Esophagus squamous epithelium (tissue), 5 donors: ENCODE measurements at regions not wholly inside any gene's neighbourhood (a gene's known extent, or its start where the extent isn't known, plus 50 kb on each side); places are given as distances from the start of the nearest gene placed in this dataset.
"Not testable (repeated sequence)": the region's sequence is repeated elsewhere in the genome, so short reads cannot be mapped to it uniquely, and the experiment has no call there.

Experiments
- DNase-seq: peaks from one replicate; lab custom pipeline; 2025; lab: John Stamatoyannopoulos, UW
- H3K27ac ChIP-seq, 4 donors: fragments of 200-600 bp; sonication (generic); one replicate each; pipeline ENCODE4 v1.5.1; 2016 to 2019; ENCODE audit warnings: mild to moderate bottlenecking in 1 of 4
- H3K27me3 ChIP-seq, 4 donors: fragments of 200-600 bp; sonication (generic); 1 replicate in 3 of 4; 2 replicates in 1 of 4; pipeline versions ENCODE4 v1.5.1 to v1.6.0; 2017 to 2021; ENCODE audit warnings: antibody characterized with exemption in 1 of 4
- H3K36me3 ChIP-seq, 3 donors: fragments of 200-600 bp; sonication (generic); one replicate each; pipeline ENCODE4 v1.5.1; 2016 to 2019
- H3K4me1 ChIP-seq, 3 donors: fragments of 200-600 bp; sonication (generic); one replicate each; pipeline ENCODE4 v1.5.1; 2017 to 2019
- H3K4me3 ChIP-seq, 4 donors: fragments of 200-600 bp; sonication (generic); 1 replicate in 3 of 4; 2 replicates in 1 of 4; pipeline ENCODE4 v1.5.1; 2016 to 2019; ENCODE audit warnings: mild to moderate bottlenecking in 2 of 4, moderate library complexity in 1 of 4
- H3K9me3 ChIP-seq, 3 donors: fragments of 200-600 bp; sonication (generic); one replicate each; pipeline ENCODE4 v1.5.1; 2016 to 2019
- CTCF ChIP-seq, 6 experiments: fragments of 450-650 bp in 4 of 6; fragments of 200-600 bp in 2 of 6; sonication (generic) in 2 of 6; IDR thresholded peaks; one replicate each; pipeline ENCODE4 v1.5.1; 2016 to 2019; ENCODE audit warnings: antibody characterized with exemption in 6 of 6, mild to moderate bottlenecking in 4 of 6, moderate library complexity in 4 of 6
- POLR2A ChIP-seq, 4 donors: fragments of 450-650 bp; IDR thresholded peaks; one replicate each; pipeline ENCODE4 v1.6.1; 2017; ENCODE audit warnings: antibody characterized with exemption in 4 of 4, mild to moderate bottlenecking in 4 of 4, moderate library complexity in 3 of 4
- WGBS, 2 donors: methylation state at CpG; one replicate each; pipeline ENCODE4 v1.1.5; 2018; 5-methylcytosine and 5-hydroxymethylcytosine counted together
- intact Hi-C: fragments of 100-400 bp; cut with DNase I; formaldehyde crosslinking; loops from one replicate; pipeline ENCODE4 v1.15.0; 2022
- donor health status: DM: yes; HTN: yes; CAD: no.

DNA sequence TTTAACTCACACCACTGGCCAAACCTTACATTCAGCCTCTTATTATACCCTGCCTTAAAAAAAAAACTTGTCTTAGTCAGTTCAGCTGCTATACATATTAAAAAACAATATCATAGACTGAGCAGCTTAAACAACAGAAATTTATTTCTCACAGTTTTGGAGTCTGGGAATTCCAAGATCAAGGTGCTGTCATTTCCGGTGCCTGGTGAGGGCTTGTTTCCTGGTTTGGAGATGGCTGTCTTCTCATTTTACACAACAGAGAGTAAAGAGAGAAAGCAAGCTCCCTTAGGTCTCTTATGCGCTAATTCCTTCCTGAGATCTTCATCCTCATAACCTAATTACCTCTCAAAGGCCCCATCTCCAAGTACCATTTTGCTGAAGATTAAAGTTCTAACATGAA, 769.2 kb downstream of the DIAPH3 start:
- Histone ChIP-seq H3K27ac (no peak overlapping the region), H3K27me3 (no peaks in the 10 kb centered on the region), H3K4me1 (peaks cover 0 to 7% (median 4%) of the 10 kb centered on the region in 3 donors), H3K4me3 (no peak overlapping the region), H3K36me3 (no peaks in the 10 kb centered on the region), H3K9me3 (no peaks in the 10 kb centered on the region)
- WGBS, 2 donors = 86 to 92% methylated on average over 2 of the region's 2 CpGs
- intact Hi-C loops = loop anchor here (10.0 kb wide), 2 partner anchors 280 to 940 kb away; no protein-coding TSS in a partner anchor
- DNase-seq = no peak
- TF ChIP-seq POLR2A (IDR thresholded peaks at IDR 0.05) (no peak), CTCF (IDR thresholded peaks at IDR 0.05) (no peak)

GRCh38 chr13:59398127-59398526, 765.6 kb downstream of the DIAPH3 start:
- Histone ChIP-seq H3K36me3 (no peaks in the 10 kb centered on the region), H3K27me3 (no peaks in the 10 kb centered on the region), H3K4me3 (no peak overlapping the region), H3K4me1 (no peaks in the 10 kb centered on the region), H3K27ac (no peak overlapping the region), H3K9me3 (no peaks in the 10 kb centered on the region)
- no peak for DNase-seq
- intact Hi-C loops = loop anchor here (10.0 kb wide), 2 partner anchors 277 to 937 kb away; no protein-coding TSS in a partner anchor
- TF ChIP-seq POLR2A (IDR thresholded peaks at IDR 0.05) = no peak
- no peak for TF ChIP-seq CTCF (IDR thresholded peaks at IDR 0.05)
- 51 to 56% methylated on average over 1 to 3 of the region's 3 CpGs for WGBS, 2 donors

DNA sequence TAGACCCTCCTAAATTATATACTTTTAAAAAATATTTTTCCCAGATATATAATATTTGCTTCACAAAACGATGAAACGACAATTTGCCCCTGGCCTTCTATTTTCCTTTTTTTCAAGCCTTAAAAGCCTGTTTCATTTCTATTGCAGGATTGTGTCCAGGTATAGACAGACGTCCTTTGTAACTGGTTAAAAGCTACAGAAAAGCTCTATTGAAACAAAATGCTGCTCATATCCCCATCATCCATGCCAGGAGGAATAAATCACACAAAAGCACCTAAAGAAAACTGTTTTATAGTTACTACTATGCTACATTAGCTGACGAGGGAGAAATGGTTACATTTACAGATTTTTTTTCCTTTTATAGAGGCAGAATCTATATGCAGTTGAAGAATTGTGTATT, 765.1 kb downstream of the DIAPH3 start:
- H3K27ac ChIP-seq = no peak overlapping the region
- no peak overlapping the region for H3K4me3 ChIP-seq
- H3K4me1 ChIP-seq = no peaks in the 10 kb centered on the region
- intact Hi-C loops = loop anchor here (10.0 kb wide), 2 partner anchors 276 to 936 kb away; no protein-coding TSS in a partner anchor
- H3K27me3 ChIP-seq = no peaks in the 10 kb centered on the region
- peaks cover 0 to 2% (median 0%) of the 10 kb centered on the region in 3 donors for H3K9me3 ChIP-seq
- DNase-seq = no peak
- no peaks in the 10 kb centered on the region for H3K36me3 ChIP-seq
- WGBS, 2 donors = 61 to 71% methylated on average over 4 of the region's 4 CpGs
- TF ChIP-seq CTCF (IDR thresholded peaks at IDR 0.05) (no peak), POLR2A (IDR thresholded peaks at IDR 0.05) (no peak)

GRCh38 chr13:59399513-59399912, 764.2 kb downstream of the DIAPH3 start:
- Histone ChIP-seq H3K27me3 (no peaks in the 10 kb centered on the region), H3K27ac (no peak overlapping the region), H3K4me3 (no peak overlapping the region), H3K9me3 (peaks cover 0 to 2% (median 0%) of the 10 kb centered on the region in 3 donors), H3K4me1 (no peaks in the 10 kb centered on the region), H3K36me3 (no peaks in the 10 kb centered on the region)
- DNase-seq = no peak
- intact Hi-C loops = loop anchor here (10.0 kb wide), 2 partner anchors 275 to 935 kb away; no protein-coding TSS in a partner anchor
- no peak for TF ChIP-seq POLR2A (IDR thresholded peaks at IDR 0.05)
- TF ChIP-seq CTCF (IDR thresholded peaks at IDR 0.05) = no peak

DNA sequence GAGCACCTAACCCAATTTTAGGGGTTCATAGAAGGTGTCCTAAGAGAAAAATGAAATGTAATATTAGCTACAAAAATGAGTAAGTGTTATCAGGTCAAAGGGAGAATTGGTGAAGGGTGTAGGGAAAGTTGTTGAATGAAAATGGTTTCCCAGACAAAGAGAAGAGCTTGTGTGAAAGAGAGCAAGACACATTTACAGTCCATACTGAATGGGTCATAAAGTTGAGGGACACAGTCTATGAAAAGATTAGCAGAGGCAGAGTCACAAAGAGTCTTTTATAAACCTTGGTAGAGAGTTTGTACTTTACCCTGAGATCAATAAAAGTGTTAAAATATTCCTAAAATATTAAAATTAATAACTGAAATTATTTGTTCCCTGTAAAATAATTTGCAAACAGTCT, 759.4 kb downstream of the DIAPH3 start:
- no peak overlapping the region for H3K27ac ChIP-seq
- no peaks in the 10 kb centered on the region for H3K36me3 ChIP-seq
- H3K9me3 ChIP-seq = peaks cover 0 to 2% (median 0%) of the 10 kb centered on the region in 3 donors
- no peak for DNase-seq
- H3K4me1 ChIP-seq = peaks cover 0 to 13% (median 0%) of the 10 kb centered on the region in 3 donors
- H3K27me3 ChIP-seq = no peaks in the 10 kb centered on the region
- TF ChIP-seq CTCF (IDR thresholded peaks at IDR 0.05) = no peak
- TF ChIP-seq POLR2A (IDR thresholded peaks at IDR 0.05) = no peak
- intact Hi-C loops = no loop called here
- H3K4me3 ChIP-seq = no peak overlapping the region

- H3K4me3 ChIP-seq, H3K36me3 ChIP-seq, H3K27ac ChIP-seq, H3K9me3 ChIP-seq, intact Hi-C loops, H3K27me3 ChIP-seq, DNase-seq: not testable (repeated sequence)
- 70 to 79% methylated on average over 2 of the region's 2 CpGs for WGBS, 2 donors
- H3K4me1 ChIP-seq = peaks cover 0 to 18% (median 0%) of the 10 kb centered on the region in 3 donors
These were observed 756.5 kb downstream of the DIAPH3 start for GRCh38 chr13:59407251-59407650.
